H1 (cell line): ENCODE measurements at regions not wholly inside any gene's neighbourhood (a gene's known extent, or its start where the extent isn't known, plus 50 kb on each side); places are given as distances from the start of the nearest gene placed in this dataset.

ENCODE experiments used
- CTCF ChIP-seq, 3 experiments: IDR thresholded peaks; 1 replicate in 2 of 3; 2 replicates in 1 of 3; pipeline versions ENCODE4 v1.5.1 to v1.6.1; 2011; ENCODE audit warnings: low read length in 3 of 3, mild to moderate bottlenecking in 3 of 3, inconsistent platforms in 2 of 3, low read depth in 1 of 3, moderate library complexity in 1 of 3; ENCODE audit not compliant: insufficient read depth in 1 of 3; ENCODE audit errors: control extremely low read depth in 1 of 3
- JUND ChIP-seq: IDR thresholded peaks from 2 replicates; pipeline ENCODE4 v1.6.1; 2011; ENCODE audit warnings: mild to moderate bottlenecking, improper control_type of control experiment, low read length
- POLR2AphosphoS5 ChIP-seq: IDR thresholded peaks from 2 replicates; pipeline ENCODE4 v1.6.1; 2011; ENCODE audit warnings: low read depth, low read length
- RNF2 ChIP-seq: fragments of 200-900, 300-1000 bp; sonication (generic); IDR thresholded peaks from 2 replicates; pipeline ENCODE4 v1.7.1; 2016; ENCODE audit warnings: borderline replicate concordance, low read depth, mild to moderate bottlenecking, antibody characterized with exemption, low read length; ENCODE audit not compliant: poor library complexity, severe bottlenecking; ENCODE audit errors: missing control alignments
- SIN3A ChIP-seq, 2 experiments: IDR thresholded peaks in 1 of 2; conservative IDR thresholded peaks in 1 of 2; 2 replicates each; pipeline ENCODE4 v1.6.1; 2011 to 2012; ENCODE audit warnings: low read length in 2 of 2, improper control_type of control experiment in 1 of 2, low read depth in 1 of 2, mild to moderate bottlenecking in 1 of 2
- SIX5 ChIP-seq: IDR thresholded peaks from 2 replicates; pipeline ENCODE4 v1.6.1; 2011; ENCODE audit warnings: mild to moderate bottlenecking, low read depth, low read length
- TEAD4 ChIP-seq: IDR thresholded peaks from 2 replicates; pipeline ENCODE4 v1.6.1; 2012; ENCODE audit warnings: low read depth, low read length, inconsistent platforms, mixed read lengths
- USF2 ChIP-seq: IDR thresholded peaks from 2 replicates; pipeline ENCODE4 v1.6.1; 2011; ENCODE audit warnings: low read length, improper control_type of control experiment
- YY1 ChIP-seq: IDR thresholded peaks from 2 replicates; pipeline ENCODE4 v1.6.1; 2011; ENCODE audit warnings: low read depth, mild to moderate bottlenecking, low read length

GRCh38 chr13:39245688-39246087 is 207.4 kb downstream of the NHLRC3 start:
- no peak for TF ChIP-seq CTCF (IDR thresholded peaks at IDR 0.05; ENCODE audit: control extremely low read depth in 1 of 3, insufficient read depth in 1 of 3, low read depth in 1 of 3, low read length in 3 of 3)
- no peak for TF ChIP-seq SIX5
- TF ChIP-seq JUND: no peak
- TF ChIP-seq USF2: no peak
- no peak for TF ChIP-seq TEAD4
- no peak for TF ChIP-seq SIN3A (conservative IDR thresholded peaks at IDR 0.05 in 1 of 2, IDR thresholded peaks at IDR 0.05 in 1 of 2; ENCODE audit: low read depth in 1 of 2, low read length in 2 of 2)
- TF ChIP-seq YY1: no peak
- no peak for TF ChIP-seq RNF2
- TF ChIP-seq POLR2AphosphoS5: no peak
